Mesenteric fat pad (tissue), 1 donor: ENCODE measurements at regions not wholly inside any gene's neighbourhood (a gene's known extent, or its start where the extent isn't known, plus 50 kb on each side); places are given as distances from the start of the nearest gene placed in this dataset.

ENCODE experiments used
- DNase-seq: peaks from one replicate; pipeline ENCODE4 v3.0.0-alpha.2; 2020; ENCODE audit warnings: low spot score
- donor health status: DM: yes; HTN: yes; CAD: no.

GRCh38 chr3:177300039-177300833, 103.0 kb upstream of the TBL1XR1 start:
- no peak for DNase-seq

GRCh38 chr3:177300842-177301241, 103.6 kb upstream of the TBL1XR1 start:
- DNase-seq: no peak

- DNase-seq: no peak
Observed at GRCh38 chr3:177306252-177306651, 109.0 kb upstream of the TBL1XR1 start.

- no peak for DNase-seq
Observed at GRCh38 chr3:177307391-177307790, 110.1 kb upstream of the TBL1XR1 start.

- no peak for DNase-seq
Observed at GRCh38 chr3:177307826-177308225, 110.5 kb upstream of the TBL1XR1 start.

GRCh38 chr3:177308286-177308685, 111.0 kb upstream of the TBL1XR1 start:
- no peak for DNase-seq

- DNase-seq: no peak
Observed at GRCh38 chr3:177308911-177309310, 111.6 kb upstream of the TBL1XR1 start.

GRCh38 chr3:177312491-177312890, 115.2 kb upstream of the TBL1XR1 start:
- no peak for DNase-seq

GRCh38 chr3:177314897-177315296, 117.6 kb upstream of the TBL1XR1 start:
- no peak for DNase-seq

- DNase-seq: no peak
Observed at GRCh38 chr3:177317247-177317646, 120.0 kb upstream of the TBL1XR1 start.

GRCh38 chr3:177318559-177318958, 121.3 kb upstream of the TBL1XR1 start:
- DNase-seq: no peak

- no peak for DNase-seq
Observed at GRCh38 chr3:177320765-177321247, 123.5 kb upstream of the TBL1XR1 start.

GRCh38 chr3:177321819-177322218, 124.5 kb upstream of the TBL1XR1 start:
- DNase-seq: no peak

- no peak for DNase-seq
Observed at GRCh38 chr3:177322881-177323280, 125.6 kb upstream of the TBL1XR1 start.

- DNase-seq: no peak
Observed at GRCh38 chr3:177329854-177330253, 132.6 kb upstream of the TBL1XR1 start.

GRCh38 chr3:177330779-177331178, 133.5 kb upstream of the TBL1XR1 start:
- DNase-seq: no peak

GRCh38 chr3:177331203-177331835, 134.0 kb upstream of the TBL1XR1 start:
- DNase-seq: no peak

GRCh38 chr3:177332955-177333354, 135.7 kb upstream of the TBL1XR1 start:
- DNase-seq: no peak

GRCh38 chr3:177333533-177334520, 136.5 kb upstream of the TBL1XR1 start:
- no peak for DNase-seq

GRCh38 chr3:177334803-177335202, 137.5 kb upstream of the TBL1XR1 start:
- no peak for DNase-seq

- no peak for DNase-seq
Observed at GRCh38 chr3:177335728-177336127, 138.4 kb upstream of the TBL1XR1 start.
